H9 (cell line): ENCODE measurements at regions not wholly inside any gene's neighbourhood (a gene's known extent, or its start where the extent isn't known, plus 50 kb on each side); places are given as distances from the start of the nearest gene placed in this dataset.

Experiments
- DNase-seq: peaks from one replicate; pipeline ENCODE4 v3.0.0-alpha.2; 2017
- H2AFZ ChIP-seq: one replicate; pipeline ENCODE4 v1.6.1; 2013; ENCODE audit warnings: mild to moderate bottlenecking, low read length, control low read depth, moderate library complexity
- H2AK5ac ChIP-seq: 2 replicates; pipeline ENCODE4 v1.6.1; 2013; ENCODE audit warnings: low read length, control low read depth, mixed read lengths; ENCODE audit not compliant: insufficient read length
- H2BK120ac ChIP-seq: one replicate; pipeline ENCODE4 v1.6.1; 2013; ENCODE audit warnings: low read depth, mild to moderate bottlenecking, low read length, control low read depth, inconsistent platforms; ENCODE audit not compliant: poor library complexity, severe bottlenecking
- H2BK12ac ChIP-seq: 2 replicates; pipeline ENCODE4 v1.6.1; 2013; ENCODE audit warnings: low read length, control low read depth, mixed read lengths, low read depth; ENCODE audit not compliant: insufficient read length
- H2BK15ac ChIP-seq: 2 replicates; pipeline ENCODE4 v1.6.1; 2013; ENCODE audit warnings: low read depth, low read length, control low read depth
- H2BK20ac ChIP-seq: one replicate; pipeline ENCODE4 v1.6.1; 2013; ENCODE audit warnings: low read depth, mild to moderate bottlenecking, low read length, control low read depth, inconsistent platforms; ENCODE audit not compliant: poor library complexity, severe bottlenecking
- H2BK5ac ChIP-seq: 2 replicates; pipeline ENCODE4 v1.6.1; 2013; ENCODE audit warnings: low read length, control low read depth, mixed read lengths; ENCODE audit not compliant: insufficient read length
- H3K14ac ChIP-seq: 2 replicates; pipeline ENCODE4 v1.6.1; 2013; ENCODE audit warnings: low read length, control low read depth; ENCODE audit not compliant: insufficient read depth
- H3K18ac ChIP-seq: 2 replicates; pipeline ENCODE4 v1.6.1; 2013; ENCODE audit warnings: low read depth, mild to moderate bottlenecking, mixed read lengths, low read length, control low read depth; ENCODE audit not compliant: insufficient read length
- H3K23ac ChIP-seq: 2 replicates; pipeline ENCODE4 v1.6.1; 2013; ENCODE audit warnings: low read length, control low read depth, mixed read lengths, low read depth; ENCODE audit not compliant: insufficient read length
- H3K23me2 ChIP-seq: 2 replicates; pipeline ENCODE4 v1.6.1; 2013; ENCODE audit warnings: low read depth, mild to moderate bottlenecking, mixed read lengths, low read length, control low read depth; ENCODE audit not compliant: insufficient read length, poor library complexity, severe bottlenecking
- H3K27ac ChIP-seq: 2 replicates; pipeline ENCODE4 v1.5.1; 2013; ENCODE audit warnings: low read length, control low read depth, mixed read lengths, low read depth; ENCODE audit not compliant: insufficient read length
- H3K27me3 ChIP-seq: 2 replicates; pipeline ENCODE4 v1.6.1; 2013; ENCODE audit warnings: low read length, control low read depth, inconsistent platforms; ENCODE audit not compliant: insufficient read depth
- H3K4ac ChIP-seq: 2 replicates; pipeline ENCODE4 v1.6.1; 2013; ENCODE audit warnings: low read depth, mild to moderate bottlenecking, control low read depth, inconsistent platforms, low read length, moderate library complexity
- H3K4me1 ChIP-seq: 2 replicates; pipeline ENCODE4 v1.6.1; 2013; ENCODE audit warnings: low read length, control low read depth, inconsistent platforms; ENCODE audit not compliant: insufficient read depth
- H3K4me2 ChIP-seq: 2 replicates; pipeline ENCODE4 v1.6.1; 2013; ENCODE audit warnings: low read length, control low read depth, mixed read lengths; ENCODE audit not compliant: insufficient read length, insufficient read depth
- H3K56ac ChIP-seq: 2 replicates; pipeline ENCODE4 v1.6.1; 2013; ENCODE audit warnings: low read depth, mild to moderate bottlenecking, mixed read lengths, low read length, control low read depth; ENCODE audit not compliant: insufficient read length
- H3K79me1 ChIP-seq: 2 replicates; pipeline ENCODE4 v1.6.1; 2013; ENCODE audit warnings: low read depth, mild to moderate bottlenecking, moderate library complexity, low read length, control low read depth, inconsistent platforms; ENCODE audit not compliant: insufficient read depth, poor library complexity, severe bottlenecking
- H3K79me2 ChIP-seq: 2 replicates; pipeline ENCODE4 v1.6.1; 2013; ENCODE audit warnings: low read length, control low read depth, inconsistent platforms; ENCODE audit not compliant: insufficient read depth
- H3K9ac ChIP-seq: 2 replicates; pipeline ENCODE4 v1.6.1; 2013; ENCODE audit warnings: low read length, control low read depth, mixed read lengths; ENCODE audit not compliant: insufficient read length; ENCODE audit errors: extremely low read depth
- H3K9me3 ChIP-seq: one replicate; pipeline ENCODE4 v1.6.1; 2013; ENCODE audit warnings: low read depth, low read length, inconsistent platforms; ENCODE audit not compliant: control insufficient read depth
- H3T11ph ChIP-seq: one replicate; pipeline ENCODE4 v1.6.1; 2013; ENCODE audit warnings: mild to moderate bottlenecking, low read length, control low read depth, inconsistent platforms
- H4K20me1 ChIP-seq: one replicate; pipeline ENCODE4 v1.6.1; 2013; ENCODE audit not compliant: control insufficient read depth, insufficient read length, insufficient read depth
- H4K5ac ChIP-seq: 2 replicates; pipeline ENCODE4 v1.6.1; 2013; ENCODE audit warnings: low read depth, mild to moderate bottlenecking, mixed read lengths, low read length, control low read depth; ENCODE audit not compliant: insufficient read length
- H4K8ac ChIP-seq: replicated peaks from 2 replicates; pipeline ENCODE4 v1.6.1; 2013; ENCODE audit warnings: low read length, control low read depth, mixed read lengths, low read depth; ENCODE audit not compliant: insufficient read length
- H4K91ac ChIP-seq: 2 replicates; pipeline ENCODE4 v1.6.1; 2013; ENCODE audit warnings: low read depth, mild to moderate bottlenecking, moderate library complexity, mixed read lengths, low read length, control low read depth; ENCODE audit not compliant: insufficient read length
- H3K27ac Mint-ChIP-seq, 3 experiments: 2 replicates in 2 of 3; 3 replicates in 1 of 3; pipeline ENCODE4 v1.8.0; 2020 to 2021; ENCODE audit warnings: mixed read lengths in 3 of 3, mild to moderate bottlenecking in 1 of 3, moderate library complexity in 1 of 3
- H3K27me3 Mint-ChIP-seq: 2 replicates; pipeline ENCODE4 v1.8.0; 2021; ENCODE audit warnings: low read depth, mild to moderate bottlenecking, moderate library complexity, mixed read lengths
- H3K36me3 Mint-ChIP-seq, 3 experiments: 2 replicates in 2 of 3; 3 replicates in 1 of 3; pipeline ENCODE4 v1.8.0; 2020 to 2021; ENCODE audit warnings: low read depth in 3 of 3, mixed read lengths in 3 of 3; ENCODE audit not compliant: insufficient read depth in 1 of 3
- H3K4me1 Mint-ChIP-seq, 2 experiments: 2 replicates each; pipeline ENCODE4 v1.8.0; 2020; ENCODE audit warnings: mixed read lengths in 2 of 2
- H3K4me3 Mint-ChIP-seq, 2 experiments: 2 replicates in 1 of 2; 3 replicates in 1 of 2; pipeline ENCODE4 v1.8.0; 2020 to 2021; ENCODE audit warnings: mild to moderate bottlenecking in 2 of 2, mixed read lengths in 2 of 2, moderate library complexity in 1 of 2
- H3K9me3 Mint-ChIP-seq, 2 experiments: 2 replicates in 1 of 2; 3 replicates in 1 of 2; pipeline ENCODE4 v1.8.0; 2020; ENCODE audit warnings: mild to moderate bottlenecking in 2 of 2, mixed read lengths in 2 of 2, moderate library complexity in 1 of 2
- CTCF ChIP-seq: fragments of 200-600 bp; sonication (generic); conservative IDR thresholded peaks from 3 replicates; pipeline ENCODE4 v1.8.0; 2021; ENCODE audit warnings: antibody characterized with exemption, mild to moderate bottlenecking
- WGBS: extraction: QIAGEN DNeasy Blood & Tissue Kit; methylation state at CpG from one replicate; pipeline ENCODE4 v1.1.7; 2013; ENCODE audit warnings: missing lambda C conversion rate, low lambda C conversion rate, mixed read lengths; ENCODE audit not compliant: insufficient read length; ENCODE audit errors: extremely low coverage; 5-methylcytosine and 5-hydroxymethylcytosine counted together

- H3K23me2 ChIP-seq: no peaks in the 10 kb centered on the region
- no peaks in the 10 kb centered on the region for H3K9me3 ChIP-seq
- no peak overlapping the region for H3T11ph ChIP-seq
- H3K79me2 ChIP-seq: no peaks in the 10 kb centered on the region
- no peak overlapping the region for H4K91ac ChIP-seq
- no peak overlapping the region for H4K5ac ChIP-seq
- H4K20me1 ChIP-seq: no peaks in the 10 kb centered on the region
- H3K56ac ChIP-seq: no peak overlapping the region
- no peak overlapping the region for H2BK120ac ChIP-seq
- Mint-ChIP-seq H3K4me1 (peaks cover 17% of the 10 kb centered on the region in 2 experiments), H3K9me3 (peaks cover 0 to 3% of the 10 kb centered on the region in 2 experiments; a peak in 2 of 5 replicates), H3K27me3 (no peaks in the 10 kb centered on the region), H3K36me3 (no peaks in the 10 kb centered on the region), H3K4me3 (no peak overlapping the region), H3K27ac (peak overlapping the region in 1 of 3 experiments; percentile 81; a peak in 3 of 7 replicates)
- H3K18ac ChIP-seq: no peak overlapping the region
- no peak overlapping the region for H3K14ac ChIP-seq
- no peak overlapping the region for H3K23ac ChIP-seq
- H3K9ac ChIP-seq: no peak overlapping the region
- H3K79me1 ChIP-seq: no peaks in the 10 kb centered on the region
- no peak overlapping the region for H3K4me2 ChIP-seq
- H3K4ac ChIP-seq: no peak overlapping the region
- H2BK12ac ChIP-seq: no peak overlapping the region
- no peak for TF ChIP-seq CTCF
- H2BK5ac ChIP-seq: no peak overlapping the region
- no peaks in the 10 kb centered on the region for H3K27me3 ChIP-seq
- no peak overlapping the region for H2AK5ac ChIP-seq
- DNase-seq: peak; percentile 52
- no peaks in the 10 kb centered on the region for H3K4me1 ChIP-seq
- no peak overlapping the region for H2AFZ ChIP-seq
- WGBS: no CpG with 5 or more reads among the region's 4 CpGs
- H4K8ac ChIP-seq: no peak overlapping the region
- no peak overlapping the region for H3K27ac ChIP-seq
- no peak overlapping the region for H2BK15ac ChIP-seq
- H2BK20ac ChIP-seq: no peak overlapping the region
These were observed 260.4 kb downstream of the LPIN1 start for GRCh38 chr2:12006850-12007249.
